HEK293 (cell line): ENCODE measurements at regions not wholly inside any gene's neighbourhood (a gene's known extent, or its start where the extent isn't known, plus 50 kb on each side); places are given as distances from the start of the nearest gene placed in this dataset.

Experiments used
- CTCF ChIA-PET: fragments of 350-600 bp; formaldehyde crosslinking; extraction: SDS; loops from one replicate; lab custom pipeline; 2021; ENCODE audit warnings: antibody characterized with exemption; lab: Yijun Ruan, JAX
- POLR2A ChIA-PET: fragments of 300-600 bp; formaldehyde crosslinking; extraction: SDS; loops from one replicate; lab custom pipeline; 2020; ENCODE audit warnings: antibody characterized with exemption, inconsistent platforms; lab: Yijun Ruan, JAX
- H3K27ac ChIP-seq: fragments of 200-500 bp; sonication (Bioruptor generic); 2 replicates; pipeline ENCODE4 v1.5.1; 2014; ENCODE audit warnings: low read depth, low read length, control low read depth, inconsistent platforms; ENCODE audit errors: extremely low read depth
- H3K36me3 ChIP-seq, 2 experiments: fragments of 200-500 bp in 1 of 2; sonication (Bioruptor generic) in 1 of 2; 1 replicate in 1 of 2; 2 replicates in 1 of 2; pipeline ENCODE4 v1.5.1; 2014 to 2017; ENCODE audit warnings: inconsistent platforms in 2 of 2, low read length in 2 of 2; ENCODE audit not compliant: control insufficient read depth in 2 of 2, insufficient read depth in 1 of 2
- H3K4me1 ChIP-seq: fragments of 200-500 bp; sonication (Bioruptor generic); 2 replicates; pipeline ENCODE4 v1.5.1; 2014; ENCODE audit warnings: mild to moderate bottlenecking, low read length, inconsistent platforms; ENCODE audit not compliant: control insufficient read depth, insufficient read depth
- H3K4me3 ChIP-seq: 2 replicates; pipeline ENCODE4 v1.5.1; 2011; ENCODE audit warnings: low read depth, mild to moderate bottlenecking, control low read depth, low read length, moderate library complexity
- H3K9me3 ChIP-seq: fragments of 200-500 bp; sonication (Bioruptor generic); 2 replicates; pipeline ENCODE4 v1.5.1; 2014; ENCODE audit warnings: low read depth, low read length, inconsistent platforms; ENCODE audit not compliant: control insufficient read depth, insufficient read depth
- FEZF1 ChIP-seq: fragments of 450-650 bp; formaldehyde crosslinking; IDR thresholded peaks from 2 replicates; pipeline ENCODE4 v1.5.1; 2016; ENCODE audit warnings: missing biosample characterization, missing genetic modification characterization
- GFI1B ChIP-seq: fragments of 450-650 bp; formaldehyde crosslinking; IDR thresholded peaks from 2 replicates; pipeline ENCODE4 v1.5.1; 2016; ENCODE audit warnings: missing biosample characterization, missing genetic modification characterization
- PRDM4 ChIP-seq: fragments of 450-650 bp; formaldehyde crosslinking; IDR thresholded peaks from 2 replicates; pipeline ENCODE4 v1.5.1; 2017; ENCODE audit warnings: missing biosample characterization, missing genetic modification characterization
- SP2 ChIP-seq: fragments of 450-650 bp; formaldehyde crosslinking; IDR thresholded peaks from 2 replicates; pipeline ENCODE4 v1.5.1; 2016; ENCODE audit warnings: missing biosample characterization, missing genetic modification characterization
- ZNF184 ChIP-seq: fragments of 450-650 bp; IDR thresholded peaks from 2 replicates; pipeline ENCODE4 v1.5.1; 2018; ENCODE audit warnings: missing biosample characterization, mild to moderate bottlenecking, missing genetic modification characterization
- ZNF362 ChIP-seq: fragments of 450-650 bp; formaldehyde crosslinking; IDR thresholded peaks from 2 replicates; pipeline ENCODE4 v1.5.1; 2016; ENCODE audit warnings: missing biosample characterization, missing genetic modification characterization
- ZNF488 ChIP-seq: fragments of 450-650 bp; formaldehyde crosslinking; IDR thresholded peaks from 2 replicates; pipeline ENCODE4 v1.5.1; 2016; ENCODE audit warnings: missing biosample characterization, missing genetic modification characterization
- ZNF510 ChIP-seq: fragments of 450-650 bp; formaldehyde crosslinking; IDR thresholded peaks from 2 replicates; pipeline ENCODE4 v1.5.1; 2018; ENCODE audit warnings: mild to moderate bottlenecking, missing genetic modification characterization, missing biosample characterization; ENCODE audit not compliant: insufficient replicate concordance
- ZNF514 ChIP-seq: fragments of 450-650 bp; formaldehyde crosslinking; IDR thresholded peaks from 2 replicates; pipeline ENCODE4 v1.5.1; 2016; ENCODE audit warnings: missing biosample characterization, missing genetic modification characterization
- ZNF530 ChIP-seq: fragments of 450-650 bp; formaldehyde crosslinking; IDR thresholded peaks from 2 replicates; pipeline ENCODE4 v1.5.1; 2016; ENCODE audit warnings: low read depth, missing biosample characterization, missing genetic modification characterization
- ZNF76 ChIP-seq: fragments of 450-650 bp; formaldehyde crosslinking; IDR thresholded peaks from 2 replicates; pipeline ENCODE4; 2016; ENCODE audit warnings: low read depth, missing biosample characterization, missing genetic modification characterization, borderline replicate concordance
- ZNF776 ChIP-seq: fragments of 450-650 bp; formaldehyde crosslinking; IDR thresholded peaks from 2 replicates; pipeline ENCODE4 v1.5.0; 2017; ENCODE audit warnings: missing biosample characterization, missing genetic modification characterization, borderline replicate concordance
- ZSCAN30 ChIP-seq: fragments of 450-650 bp; IDR thresholded peaks from 2 replicates; pipeline ENCODE4 v1.5.1; 2018; ENCODE audit warnings: missing biosample characterization, mild to moderate bottlenecking, missing genetic modification characterization, moderate library complexity
- ZSCAN5A ChIP-seq: fragments of 450-650 bp; formaldehyde crosslinking; IDR thresholded peaks from 2 replicates; pipeline ENCODE4 v1.5.1; 2016; ENCODE audit warnings: missing biosample characterization, missing genetic modification characterization

GRCh38 chr4:96729641-96730040 lies 889.7 kb downstream of the PDHA2 start:
- H3K27ac ChIP-seq: no peak overlapping the region
- POLR2A ChIA-PET: no interaction called here
- H3K4me1 ChIP-seq: no peaks in the 10 kb centered on the region
- CTCF ChIA-PET: no interaction called here
- TF ChIP-seq ZNF488 (tag by site-specific recombination) (no peak), PRDM4 (tag by site-specific recombination) (no peak)
- H3K9me3 ChIP-seq: no peaks in the 10 kb centered on the region
- no peaks in the 10 kb centered on the region for H3K36me3 ChIP-seq
- H3K4me3 ChIP-seq: no peak overlapping the region

- Histone ChIP-seq H3K9me3 (no peaks in the 10 kb centered on the region), H3K4me1 (no peaks in the 10 kb centered on the region), H3K36me3 (no peaks in the 10 kb centered on the region), H3K4me3 (no peak overlapping the region), H3K27ac (no peak overlapping the region)
- TF ChIP-seq GFI1B: no peak
- no peak for TF ChIP-seq ZNF514
- no peak for TF ChIP-seq ZNF530 (tag by site-specific recombination)
- TF ChIP-seq ZNF362 (tag by site-specific recombination): no peak
- TF ChIP-seq ZNF76 (tag by site-specific recombination): no peak
- no peak for TF ChIP-seq ZNF184 (tag by site-specific recombination)
- no peak for TF ChIP-seq ZNF510 (tag by site-specific recombination)
- no peak for TF ChIP-seq ZSCAN5A (tag by site-specific recombination)
- no peak for TF ChIP-seq PRDM4 (tag by site-specific recombination)
- no peak for TF ChIP-seq ZNF776
- TF ChIP-seq FEZF1 (tag by site-specific recombination): no peak
- TF ChIP-seq ZSCAN30 (tag by site-specific recombination): no peak
- no peak for TF ChIP-seq SP2 (tag by site-specific recombination)
- ChIA-PET POLR2A (no interaction called here), CTCF (no interaction called here)
Measured at GRCh38 chr4:96730432-96730831, 890.5 kb downstream of the PDHA2 start.
